Stomach (tissue), 8 donors: ENCODE measurements at regions not wholly inside any gene's neighbourhood (a gene's known extent, or its start where the extent isn't known, plus 50 kb on each side); places are given as distances from the start of the nearest gene placed in this dataset.

Experiments used
- DNase-seq, 2 donors: peaks; one replicate each; pipeline versions ENCODE4 v3.0.0 to v3.0.0-alpha.2; 2013 to 2019
- H3K27ac ChIP-seq, 5 donors: fragments of 200-600 bp in 4 of 5; sonication (generic) in 4 of 5; one replicate each; pipeline ENCODE4 v1.5.1; 2013 to 2019; ENCODE audit warnings: mild to moderate bottlenecking in 1 of 5, moderate library complexity in 1 of 5
- H3K27me3 ChIP-seq, 3 donors: fragments of 200-600 bp; sonication (generic); one replicate each; pipeline ENCODE4 v1.5.1; 2017 to 2019; ENCODE audit warnings: mixed run types in 1 of 3
- H3K36me3 ChIP-seq, 4 donors: fragments of 200-600 bp; sonication (generic); 1 replicate in 3 of 4; 2 replicates in 1 of 4; pipeline ENCODE4 v1.5.1; 2016 to 2019
- H3K4me1 ChIP-seq, 4 donors: fragments of 200-600 bp; sonication (generic); one replicate each; pipeline ENCODE4 v1.5.1; 2016 to 2019
- H3K4me3 ChIP-seq, 4 donors: fragments of 200-600 bp; sonication (generic) in 3 of 4; one replicate each; pipeline ENCODE4 v1.5.1; 2016 to 2019; ENCODE audit warnings: mild to moderate bottlenecking in 1 of 4
- H3K9me3 ChIP-seq, 4 donors: fragments of 200-600 bp; sonication (generic); one replicate each; pipeline ENCODE4 v1.5.1; 2016 to 2019
- CTCF ChIP-seq, 7 experiments: fragments of 450-650 bp in 4 of 7; fragments of 200-600 bp in 3 of 7; sonication (generic) in 3 of 7; IDR thresholded peaks; one replicate each; pipeline ENCODE4 v1.5.1; 2016 to 2019; ENCODE audit warnings: antibody characterized with exemption in 7 of 7, control low read depth in 2 of 7, mild to moderate bottlenecking in 1 of 7
- EP300 ChIP-seq: sonication (generic); formaldehyde crosslinking; IDR thresholded peaks from one replicate; pipeline ENCODE4 v1.6.1; 2017; ENCODE audit warnings: antibody characterized with exemption
- POLR2A ChIP-seq, 4 donors: fragments of 450-650 bp; IDR thresholded peaks; one replicate each; pipeline ENCODE4 v1.6.1; 2016; ENCODE audit warnings: antibody characterized with exemption in 4 of 4, control low read depth in 2 of 4, mild to moderate bottlenecking in 1 of 4, moderate library complexity in 1 of 4
- POLR2AphosphoS5 ChIP-seq, 3 donors: sonication (generic); formaldehyde crosslinking; IDR thresholded peaks; one replicate each; pipeline ENCODE4 v1.6.1; 2016; ENCODE audit warnings: antibody characterized with exemption in 3 of 3
- WGBS, 5 donors: extraction: QIAGEN DNeasy Blood & Tissue Kit in 3 of 5; methylation state at CpG; one replicate each; pipeline versions ENCODE4 v1.1.5 to v1.1.7; 2013 to 2018; 5-methylcytosine and 5-hydroxymethylcytosine counted together
- intact Hi-C: fragments of 100-400 bp; cut with DNase I; formaldehyde crosslinking; loops from one replicate; pipeline ENCODE4 v1.15.1; 2023; ENCODE audit warnings: low total_unique reads
- donor health status: healthy with polysubstance abuse.
- donor health status: Bipolar disorder and iron deficiency.
- donor health status: healthy.

GRCh38 chr14:29222671-29223268, 456.2 kb downstream of the FOXG1 start:
- TF ChIP-seq EP300 (no peak), CTCF (IDR thresholded peaks at IDR 0.05) (peak in 1 of 7 experiments; percentile 15), POLR2A (IDR thresholded peaks at IDR 0.05) (no peak), POLR2AphosphoS5 (IDR thresholded peaks at IDR 0.05) (no peak)

GRCh38 chr14:29223947-29224346, 457.4 kb downstream of the FOXG1 start:
- TF ChIP-seq CTCF (IDR thresholded peaks at IDR 0.05) (no peak), EP300 (no peak), POLR2A (IDR thresholded peaks at IDR 0.05) (no peak), POLR2AphosphoS5 (IDR thresholded peaks at IDR 0.05) (no peak)
- Histone ChIP-seq H3K4me3 (no peak overlapping the region), H3K27me3 (peaks cover 0 to 5% (median 0%) of the 10 kb centered on the region in 3 donors), H3K4me1 (no peaks in the 10 kb centered on the region), H3K9me3 (no peaks in the 10 kb centered on the region), H3K27ac (no peak overlapping the region), H3K36me3 (no peaks in the 10 kb centered on the region)
- intact Hi-C loops, result no loop called here
- DNase-seq, result no peak
- WGBS, 5 donors, result 80 to 85% (median 82%) methylated on average over 3 of the region's 3 CpGs

More at GRCh38 chr14:29222671-29223268, 456.2 kb downstream of the FOXG1 start:
- Histone ChIP-seq H3K4me3 (no peak overlapping the region), H3K36me3 (no peaks in the 10 kb centered on the region), H3K4me1 (no peaks in the 10 kb centered on the region), H3K27ac (no peak overlapping the region), H3K9me3 (no peaks in the 10 kb centered on the region), H3K27me3 (peaks cover 0 to 5% (median 0%) of the 10 kb centered on the region in 3 donors)
- intact Hi-C loops, result no loop called here
- peak in 1 of 2 donors; percentile 61 for DNase-seq
- 5 to 12% (median 7%) methylated on average over 7 of the region's 7 CpGs for WGBS, 5 donors

GRCh38 chr14:29227631-29228030, 461.0 kb downstream of the FOXG1 start:
- DNase-seq, result no peak
- Histone ChIP-seq H3K36me3 (no peaks in the 10 kb centered on the region), H3K27me3 (no peaks in the 10 kb centered on the region), H3K4me3 (no peak overlapping the region), H3K9me3 (no peaks in the 10 kb centered on the region), H3K4me1 (no peaks in the 10 kb centered on the region), H3K27ac (no peak overlapping the region)
- TF ChIP-seq CTCF (IDR thresholded peaks at IDR 0.05) (no peak), EP300 (no peak), POLR2AphosphoS5 (IDR thresholded peaks at IDR 0.05) (no peak)
- WGBS, 5 donors, result 66 to 91% (median 84%) methylated on average over 1 of the region's 1 CpG
- intact Hi-C loops, result no loop called here

GRCh38 chr14:29232153-29232552, 465.6 kb downstream of the FOXG1 start:
- 79 to 92% (median 83%) methylated on average over 4 of the region's 4 CpGs for WGBS, 5 donors
- no peaks in the 10 kb centered on the region for H3K27me3 ChIP-seq
- no peak overlapping the region for H3K4me3 ChIP-seq
- no peaks in the 10 kb centered on the region for H3K9me3 ChIP-seq
- H3K27ac ChIP-seq, result no peak overlapping the region
- no peaks in the 10 kb centered on the region for H3K36me3 ChIP-seq
- no peak for DNase-seq
- TF ChIP-seq EP300, result no peak
- no peak for TF ChIP-seq POLR2AphosphoS5 (IDR thresholded peaks at IDR 0.05)
- TF ChIP-seq CTCF (IDR thresholded peaks at IDR 0.05), result no peak
- no peak for TF ChIP-seq POLR2A (IDR thresholded peaks at IDR 0.05)
- intact Hi-C loops, result no loop called here
- no peaks in the 10 kb centered on the region for H3K4me1 ChIP-seq
